ENCODE measurements at regions not wholly inside any gene's neighbourhood (a gene's known extent, or its start where the extent isn't known, plus 50 kb on each side); places are given as distances from the start of the nearest gene placed in this dataset.
A peak's percentile ranks its signal among the peaks of the same experiment; 100 is the strongest.

GRCh38 chrX:39613482-39613995, 484.2 kb downstream of the BCOR start:
- no TSS peak for BruUV-seq (replicated peaks)
- Mint-ChIP-seq H3K27me3 (ENCODE audit: unreplicated experiment) (peaks cover 56% of the 10 kb centered on the region), H3K4me3 (ENCODE audit: low read depth, unreplicated experiment) (peak overlapping the region; percentile 73), H3K36me3 (ENCODE audit: insufficient read depth, unreplicated experiment) (peaks cover 8% of the 10 kb centered on the region), H3K9me3 (ENCODE audit: low read depth, unreplicated experiment) (peaks cover 6% of the 10 kb centered on the region), H3K27ac (ENCODE audit: unreplicated experiment) (no peak overlapping the region), H3K4me1 (ENCODE audit: low read depth, unreplicated experiment) (peaks cover 29% of the 10 kb centered on the region)
- CTCF ChIA-PET: interaction anchor here (0.6 kb wide), 2 partner anchors 237 to 1849 kb away, joined by 4 read pairs; no protein-coding TSS in a partner anchor
- intact Hi-C loops (cut with micrococcal nuclease; ENCODE audit: unreplicated experiment): no loop called here
- TF ChIP-seq CTCF (IDR thresholded peaks at IDR 0.05; ENCODE audit: unreplicated experiment): no peak
- peak; percentile 18 for DNase-seq

GRCh38 chrX:39613997-39614679, 483.6 kb downstream of the BCOR start:
- DNase-seq: peak; percentile 4
- peaks cover 6% of the 10 kb centered on the region for H3K9me3 Mint-ChIP-seq (ENCODE audit: low read depth, unreplicated experiment)
- H3K27ac Mint-ChIP-seq (ENCODE audit: unreplicated experiment): peak overlapping the region; percentile 37
- CTCF ChIA-PET: interaction anchor here (0.6 kb wide), 2 partner anchors 238 to 1850 kb away, joined by 4 read pairs; no protein-coding TSS in a partner anchor
- H3K36me3 Mint-ChIP-seq (ENCODE audit: insufficient read depth, unreplicated experiment): peaks cover 8% of the 10 kb centered on the region
- H3K4me1 Mint-ChIP-seq (ENCODE audit: low read depth, unreplicated experiment): peaks cover 35% of the 10 kb centered on the region
- BruUV-seq (replicated peaks): no TSS peak
- peaks cover 56% of the 10 kb centered on the region for H3K27me3 Mint-ChIP-seq (ENCODE audit: unreplicated experiment)
- H3K4me3 Mint-ChIP-seq (ENCODE audit: low read depth, unreplicated experiment): peak overlapping the region; percentile 73
- intact Hi-C loops (cut with micrococcal nuclease; ENCODE audit: unreplicated experiment): no loop called here
- TF ChIP-seq CTCF (IDR thresholded peaks at IDR 0.05; ENCODE audit: unreplicated experiment): no peak

- intact Hi-C loops (cut with micrococcal nuclease; ENCODE audit: unreplicated experiment): no loop called here
- TF ChIP-seq CTCF (IDR thresholded peaks at IDR 0.05; ENCODE audit: unreplicated experiment): no peak
- Mint-ChIP-seq H3K27me3 (ENCODE audit: unreplicated experiment) (peaks cover 56% of the 10 kb centered on the region), H3K4me3 (ENCODE audit: low read depth, unreplicated experiment) (peak overlapping the region; percentile 73), H3K9me3 (ENCODE audit: low read depth, unreplicated experiment) (peaks cover 6% of the 10 kb centered on the region), H3K27ac (ENCODE audit: unreplicated experiment) (no peak overlapping the region), H3K4me1 (ENCODE audit: low read depth, unreplicated experiment) (peaks cover 40% of the 10 kb centered on the region), H3K36me3 (ENCODE audit: insufficient read depth, unreplicated experiment) (peaks cover 8% of the 10 kb centered on the region)
- BruUV-seq (replicated peaks): no TSS peak
- CTCF ChIA-PET: no interaction called here
- no peak for DNase-seq
Measured at GRCh38 chrX:39614680-39614998, 483.1 kb downstream of the BCOR start.

DNA sequence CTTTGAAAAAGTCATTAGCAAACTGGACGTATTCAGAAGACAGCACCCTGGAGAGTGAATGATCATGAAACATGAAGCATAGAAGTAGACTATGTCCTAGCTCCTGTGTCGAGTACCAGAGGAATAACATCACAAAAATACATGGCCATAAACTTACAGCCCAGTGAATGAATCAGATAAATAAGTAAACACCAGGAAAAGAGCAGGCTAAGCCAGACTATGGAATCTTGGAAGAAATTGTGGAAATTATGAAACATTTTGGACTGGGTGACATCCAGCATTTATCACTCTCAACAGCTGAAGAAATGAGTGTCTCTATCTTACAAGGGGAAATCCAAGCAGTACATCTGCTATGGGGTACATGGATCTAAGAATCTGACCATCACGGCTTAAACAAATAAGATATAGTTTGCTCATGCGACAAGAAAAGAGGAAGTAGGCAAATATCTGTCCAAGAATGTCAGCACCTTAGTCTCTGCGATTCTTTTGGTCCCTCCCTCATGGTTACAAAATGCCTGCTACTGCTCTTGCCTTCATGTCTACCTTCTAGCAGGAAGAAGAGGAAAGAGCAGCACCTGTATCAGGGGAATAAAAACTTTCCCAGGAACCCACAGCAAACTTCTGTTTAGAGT, 481.5 kb downstream of the BCOR start:
- Mint-ChIP-seq H3K36me3 (ENCODE audit: insufficient read depth, unreplicated experiment) (peaks cover 8% of the 10 kb centered on the region), H3K4me1 (ENCODE audit: low read depth, unreplicated experiment) (peaks cover 45% of the 10 kb centered on the region), H3K27me3 (ENCODE audit: unreplicated experiment) (peaks cover 43% of the 10 kb centered on the region), H3K4me3 (ENCODE audit: low read depth, unreplicated experiment) (no peak overlapping the region), H3K27ac (ENCODE audit: unreplicated experiment) (no peak overlapping the region), H3K9me3 (ENCODE audit: low read depth, unreplicated experiment) (peaks cover 6% of the 10 kb centered on the region)
- no TSS peak for BruUV-seq (replicated peaks)
- TF ChIP-seq CTCF (IDR thresholded peaks at IDR 0.05; ENCODE audit: unreplicated experiment): no peak
- intact Hi-C loops (cut with micrococcal nuclease; ENCODE audit: unreplicated experiment): no loop called here
- CTCF ChIA-PET: no interaction called here
- no peak for DNase-seq

All from Calu3 (cell line).